T-helper 2 cell treated with Interferon-gamma antibody and Interleukin-4, amounts not matched to agents 100 ng/mL and 5 ng/mL, for 36 hours (primary cell): ENCODE measurements at regions not wholly inside any gene's neighbourhood (a gene's known extent, or its start where the extent isn't known, plus 50 kb on each side); places are given as distances from the start of the nearest gene placed in this dataset.
"Not testable (repeated sequence)": the region's sequence is repeated elsewhere in the genome, so short reads cannot be mapped to it uniquely, and the experiment has no call there.

Source experiments
- intact Hi-C: fragments of 100-400 bp; cut with micrococcal nuclease; formaldehyde crosslinking; loops from one replicate; pipeline ENCODE4 v1.15.1; 2023

GRCh38 chr9:120338340-120338739 is 241.6 kb downstream of the CDK5RAP2 start:
- intact Hi-C loops = no loop called here

GRCh38 chr9:120337131-120337530 is 242.8 kb downstream of the CDK5RAP2 start:
- intact Hi-C loops = no loop called here

GRCh38 chr9:120336753-120337090 is 243.2 kb downstream of the CDK5RAP2 start:
- intact Hi-C loops = no loop called here

- intact Hi-C loops = no loop called here
Measured at GRCh38 chr9:120336021-120336752, 243.8 kb downstream of the CDK5RAP2 start.

DNA sequence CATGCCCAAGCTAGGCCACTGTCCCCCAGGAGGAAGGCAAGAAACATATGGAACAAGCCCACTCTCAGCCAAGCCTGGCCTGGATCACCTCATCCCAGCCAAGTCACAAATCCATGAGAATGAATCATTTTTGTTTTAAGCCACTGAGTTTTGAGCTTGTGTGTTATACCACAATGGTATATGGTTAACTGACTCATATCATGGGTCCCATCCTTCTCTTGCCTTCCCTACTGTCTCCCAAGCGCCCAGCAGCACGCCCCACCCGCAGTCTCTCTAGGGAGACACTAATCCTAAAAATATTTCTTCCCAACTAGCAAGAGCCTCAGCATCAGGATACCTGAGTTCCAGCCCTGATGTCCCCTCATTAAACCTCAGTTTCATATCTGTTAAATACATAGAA is 248.1 kb downstream of the CDK5RAP2 start:
- intact Hi-C loops = no loop called here

- intact Hi-C loops = no loop called here
Measured at GRCh38 chr9:120330031-120330430, 249.9 kb downstream of the CDK5RAP2 start.

DNA sequence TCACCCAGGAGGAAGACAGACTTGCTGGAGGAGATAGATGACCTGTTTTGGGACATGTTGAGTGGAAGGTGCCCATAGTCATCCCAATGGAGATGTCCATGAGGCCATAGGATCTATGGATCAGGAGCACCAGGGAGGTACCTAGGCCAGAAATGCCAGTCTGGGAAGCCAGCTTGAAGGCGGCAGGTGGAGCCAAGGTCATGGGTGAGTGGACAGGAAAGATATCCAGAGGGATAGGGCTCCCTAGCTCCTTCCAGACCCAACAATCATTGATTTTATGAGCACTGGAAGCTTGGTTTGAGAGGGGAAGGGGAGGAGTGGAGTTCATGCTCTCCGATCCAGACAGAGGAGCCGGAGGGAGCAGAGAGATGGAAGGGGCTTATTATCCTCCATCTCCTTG is 252.6 kb downstream of the CDK5RAP2 start:
- intact Hi-C loops = no loop called here

- intact Hi-C loops = no loop called here
Measured at GRCh38 chr9:120326049-120326693, 253.8 kb downstream of the CDK5RAP2 start.

DNA sequence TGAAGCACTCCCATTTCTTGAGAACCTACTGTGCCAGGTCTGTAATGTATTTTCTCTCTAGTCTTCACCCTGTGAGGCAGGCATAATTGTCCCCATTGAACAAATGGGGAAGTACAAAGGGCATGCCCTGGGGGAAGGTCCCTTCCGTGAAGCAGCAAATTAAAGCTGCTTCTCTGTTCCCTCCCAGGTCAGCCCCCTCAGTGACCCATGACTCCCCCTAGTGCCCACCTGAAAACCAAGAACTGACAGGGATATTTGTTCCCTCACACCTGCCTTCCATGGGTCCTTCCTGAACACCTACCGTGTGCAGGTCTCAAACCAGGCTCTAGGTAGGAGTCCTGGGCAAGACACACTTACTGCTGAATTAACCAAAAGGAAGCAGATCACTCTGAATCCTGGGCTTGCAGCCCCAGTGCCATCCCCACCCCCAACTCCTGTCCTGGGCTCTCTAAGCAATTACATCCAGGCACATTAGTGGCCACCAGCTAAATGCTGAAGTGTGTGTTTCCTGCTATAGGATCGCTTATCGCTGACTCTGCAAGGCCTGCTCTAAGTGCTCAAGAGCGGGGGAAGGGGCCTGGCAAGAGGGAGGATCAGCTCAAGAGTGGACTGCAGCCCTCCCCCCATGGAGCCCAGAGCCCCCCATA is 254.8 kb downstream of the CDK5RAP2 start:
- intact Hi-C loops = no loop called here

DNA sequence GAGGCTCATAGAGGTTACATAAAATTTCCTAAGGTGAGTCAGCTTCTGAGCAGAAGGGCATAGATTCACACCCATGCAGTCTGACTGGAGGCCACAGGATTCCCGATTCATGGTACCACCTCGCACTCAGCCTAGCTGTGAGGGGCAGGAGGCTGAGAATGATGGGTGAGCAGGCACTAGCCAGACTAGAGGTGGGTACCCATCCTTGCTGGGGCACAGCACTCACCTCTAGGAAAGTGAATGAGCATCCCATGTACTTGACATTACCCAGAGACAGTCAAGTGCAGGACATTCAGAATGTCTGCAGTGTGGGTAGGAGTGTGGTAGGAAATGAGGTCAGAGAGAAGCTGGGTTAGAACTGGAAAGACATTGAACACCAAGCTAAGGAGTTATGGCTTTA is 255.5 kb downstream of the CDK5RAP2 start:
- intact Hi-C loops = no loop called here

- intact Hi-C loops = no loop called here
Measured at GRCh38 chr9:120323125-120323524, 256.8 kb downstream of the CDK5RAP2 start.

DNA sequence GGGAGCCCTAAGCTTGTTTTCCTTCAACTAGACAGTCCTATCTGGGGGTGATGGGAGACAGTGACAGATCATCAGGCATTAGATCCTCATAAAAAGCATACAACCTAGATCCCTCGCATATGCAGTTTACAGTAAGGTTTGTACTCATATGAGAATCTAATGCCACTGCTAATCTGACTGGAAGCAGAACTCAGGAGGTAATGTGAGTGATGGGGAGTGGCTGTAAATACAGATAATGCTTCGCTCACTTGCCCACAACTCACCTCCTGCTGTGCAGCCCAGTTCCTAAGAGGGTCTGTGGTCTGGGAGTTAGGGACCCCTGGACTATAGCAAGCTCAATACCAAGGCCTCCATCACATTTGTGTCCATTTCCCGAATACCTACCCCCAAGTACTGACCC is 260.5 kb downstream of the CDK5RAP2 start:
- intact Hi-C loops = no loop called here

GRCh38 chr9:120315154-120315553 is 264.8 kb downstream of the CDK5RAP2 start:
- intact Hi-C loops = no loop called here

- intact Hi-C loops = no loop called here
Measured at GRCh38 chr9:120312031-120312430, 267.9 kb downstream of the CDK5RAP2 start.

- intact Hi-C loops = no loop called here
Measured at GRCh38 chr9:120310035-120310434, 269.9 kb downstream of the CDK5RAP2 start.

DNA sequence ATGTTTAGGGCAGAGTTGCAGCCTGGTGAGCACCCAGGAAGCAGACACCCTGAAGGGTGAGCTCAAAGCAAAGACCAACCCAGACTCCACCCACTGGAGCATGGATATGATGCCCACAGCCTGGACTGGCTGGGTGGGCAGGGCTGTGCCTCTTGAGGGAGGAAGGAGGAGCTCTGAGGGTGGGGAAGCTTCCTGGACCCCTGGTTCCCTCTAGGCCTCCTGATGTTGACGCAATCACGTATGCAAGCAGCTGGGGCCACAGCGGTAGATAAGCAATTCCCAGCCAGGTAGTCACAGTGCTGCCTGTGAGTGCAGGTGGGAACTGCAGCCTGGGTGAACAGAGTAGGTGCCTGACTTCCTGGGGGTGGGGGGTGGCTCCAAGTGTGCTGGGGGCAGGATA is 271.5 kb downstream of the CDK5RAP2 start:
- intact Hi-C loops = no loop called here

DNA sequence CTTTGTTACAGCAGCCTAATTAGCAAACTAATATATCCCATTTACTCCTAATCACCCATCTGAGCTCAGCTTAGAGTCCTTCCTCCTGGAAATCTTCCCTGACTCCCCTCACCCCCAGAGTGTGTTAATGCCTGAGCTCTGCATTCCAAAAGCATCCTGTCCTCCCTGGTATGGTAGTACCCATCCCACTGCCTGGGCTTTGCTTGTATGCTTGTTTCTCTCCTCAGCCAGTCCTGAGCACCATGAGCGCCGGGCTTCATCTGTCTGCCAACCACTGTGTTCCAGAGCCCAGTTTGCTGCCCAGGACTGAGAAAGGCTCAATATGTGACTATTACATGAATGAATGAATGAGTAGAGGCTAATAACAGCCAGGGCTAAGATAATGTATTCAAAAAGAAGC is 272.4 kb downstream of the CDK5RAP2 start:
- intact Hi-C loops = no loop called here

GRCh38 chr9:120306561-120306960 is 273.4 kb downstream of the CDK5RAP2 start:
- intact Hi-C loops = no loop called here

GRCh38 chr9:120306088-120306487 is 273.9 kb downstream of the CDK5RAP2 start:
- intact Hi-C loops = no loop called here

GRCh38 chr9:120304896-120305295 is 275.1 kb downstream of the CDK5RAP2 start:
- intact Hi-C loops = not testable (repeated sequence)

DNA sequence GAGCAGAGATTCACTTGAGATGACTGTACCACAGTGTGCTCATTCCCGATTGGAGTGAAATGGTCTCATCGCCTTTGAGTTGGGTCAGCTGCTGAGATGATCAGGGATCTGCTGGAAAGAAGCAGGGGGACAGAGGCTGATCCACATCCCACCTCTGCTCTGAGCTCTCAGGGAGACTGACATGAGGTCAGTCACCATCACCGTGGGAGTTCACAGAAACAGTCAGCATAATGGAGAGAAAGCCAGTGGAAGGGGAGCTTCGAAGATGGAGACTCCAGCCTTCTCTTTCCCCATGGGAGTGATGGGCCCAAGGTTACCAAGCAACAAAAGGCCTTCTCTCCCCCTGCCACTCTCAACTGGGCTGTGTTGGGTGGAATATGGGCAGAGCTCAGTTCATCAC is 276.4 kb downstream of the CDK5RAP2 start:
- intact Hi-C loops = no loop called here

- intact Hi-C loops = no loop called here
Measured at GRCh38 chr9:120299785-120300184, 280.2 kb downstream of the CDK5RAP2 start.

DNA sequence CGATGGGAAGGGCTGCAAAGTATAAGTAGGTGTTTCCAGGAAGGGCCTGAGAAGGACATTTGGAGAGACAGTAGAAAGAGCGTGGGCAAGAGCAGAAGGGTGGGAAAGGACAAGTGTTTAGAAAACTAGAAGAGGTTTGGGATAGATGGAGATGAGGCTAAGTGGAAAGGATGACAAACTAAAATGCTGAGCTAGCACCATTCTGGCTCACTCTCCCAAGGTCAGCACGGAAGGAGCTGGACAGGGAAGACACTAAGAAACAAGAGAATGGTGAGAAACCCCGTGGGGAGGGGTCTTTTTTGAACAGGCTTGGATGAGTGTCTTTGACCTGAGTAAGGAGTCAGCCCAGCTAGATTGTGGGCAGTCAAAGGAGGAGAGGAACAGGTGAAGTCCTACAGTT is 286.0 kb downstream of the CDK5RAP2 start:
- intact Hi-C loops = loop anchor here (5.0 kb wide), 1 partner anchor 183 kb away; no protein-coding TSS in a partner anchor
